H1 (cell line): ENCODE measurements at regions not wholly inside any gene's neighbourhood (a gene's known extent, or its start where the extent isn't known, plus 50 kb on each side); places are given as distances from the start of the nearest gene placed in this dataset.

Source experiments
- CTCF ChIA-PET: fragments of 300-600 bp; sonication (Branson Sonifier 250); formaldehyde crosslinking; loops from one replicate; lab custom pipeline; 2021; ENCODE audit not compliant: partially characterized antibody; lab: Charles Lee
- POLR2A ChIA-PET: fragments of 300-600 bp; sonication (Branson Sonifier 250); formaldehyde crosslinking; loops from one replicate; lab custom pipeline; 2021; ENCODE audit warnings: inconsistent platforms; ENCODE audit not compliant: partially characterized antibody; lab: Charles Lee
- DNase-seq, 2 experiments: peaks; one replicate each; pipeline versions ENCODE4 v3.0.0 to v3.0.0-alpha.2; 2010 to 2022; ENCODE audit warnings: low spot score in 2 of 2, low read depth in 1 of 2, mixed read lengths in 1 of 2
- FAIRE-seq: peaks from 2 replicates; lab custom pipeline; 2011; peaks lifted over from hg19 to GRCh38; lab: Jason Lieb, UNC
- H2AFZ ChIP-seq: 2 replicates; pipeline ENCODE4 v1.8.1; 2012; ENCODE audit warnings: low read length, inconsistent platforms
- H2AK5ac ChIP-seq: 2 replicates; pipeline ENCODE4 v1.6.1; 2013; ENCODE audit warnings: low read depth, low read length
- H2BK120ac ChIP-seq: replicated peaks from 2 replicates; pipeline ENCODE3; 2013; ENCODE audit warnings: low read depth, low read length, inconsistent platforms
- H2BK12ac ChIP-seq: 2 replicates; pipeline ENCODE4 v1.6.1; 2013; ENCODE audit warnings: low read depth, low read length
- H2BK15ac ChIP-seq: 2 replicates; pipeline ENCODE4 v1.6.1; 2013; ENCODE audit warnings: low read length
- H2BK20ac ChIP-seq: 2 replicates; pipeline ENCODE4 v1.6.1; 2013; ENCODE audit warnings: low read length
- H2BK5ac ChIP-seq: 2 replicates; pipeline ENCODE4 v1.6.1; 2013; ENCODE audit warnings: low read depth, low read length
- H3K14ac ChIP-seq: 2 replicates; pipeline ENCODE4 v1.6.1; 2013; ENCODE audit warnings: inconsistent platforms; ENCODE audit not compliant: insufficient read length
- H3K18ac ChIP-seq: 2 replicates; pipeline ENCODE4 v1.6.1; 2013; ENCODE audit warnings: low read length; ENCODE audit errors: extremely low read depth
- H3K23ac ChIP-seq: 2 replicates; pipeline ENCODE4 v1.6.1; 2013; ENCODE audit warnings: inconsistent platforms; ENCODE audit not compliant: insufficient read length
- H3K23me2 ChIP-seq: 2 replicates; pipeline ENCODE4 v1.6.1; 2013; ENCODE audit warnings: low read depth, low read length
- H3K27ac ChIP-seq: 2 replicates; pipeline ENCODE4 v1.6.1; 2011; ENCODE audit warnings: low read depth, low read length, inconsistent platforms
- H3K27me3 ChIP-seq, 4 experiments: replicated peaks in 1 of 4; 1 replicate in 1 of 4; 2 replicates in 3 of 4; pipeline versions ENCODE4 v1.6.1 to v1.8.1; 2011 to 2013; ENCODE audit warnings: low read length in 3 of 4, mild to moderate bottlenecking in 3 of 4, inconsistent platforms in 2 of 4, mixed read lengths in 2 of 4, moderate library complexity in 1 of 4; ENCODE audit not compliant: control insufficient read depth in 3 of 4, insufficient read depth in 3 of 4; ENCODE audit errors: extremely low read depth in 1 of 4
- H3K36me3 ChIP-seq, 4 experiments: 2 replicates each; pipeline versions ENCODE4 v1.6.1 to v1.8.1; 2011 to 2013; ENCODE audit warnings: mild to moderate bottlenecking in 4 of 4, low read length in 3 of 4, moderate library complexity in 2 of 4, control low read depth in 1 of 4, inconsistent platforms in 1 of 4; ENCODE audit not compliant: insufficient read depth in 4 of 4, control insufficient read depth in 2 of 4
- H3K4ac ChIP-seq: replicated peaks from 2 replicates; pipeline ENCODE3; 2013; ENCODE audit warnings: low read length, low read depth, mixed read lengths, inconsistent platforms; ENCODE audit not compliant: insufficient read length
- H3K4me1 ChIP-seq, 4 experiments: replicated peaks in 1 of 4; 1 replicate in 1 of 4; 2 replicates in 3 of 4; pipeline versions ENCODE4 v1.6.1 to v1.8.1; 2011 to 2013; ENCODE audit warnings: low read length in 3 of 4, inconsistent platforms in 2 of 4, mixed read lengths in 1 of 4; ENCODE audit not compliant: insufficient read depth in 4 of 4, control insufficient read depth in 3 of 4
- H3K4me2 ChIP-seq, 2 experiments: 2 replicates each; pipeline versions ENCODE4 v1.6.1 to v1.8.1; 2011 to 2013; ENCODE audit warnings: low read depth in 2 of 2, low read length in 2 of 2, control low read depth in 1 of 2, inconsistent platforms in 1 of 2, mild to moderate bottlenecking in 1 of 2; ENCODE audit not compliant: insufficient read depth in 1 of 2
- H3K4me3 ChIP-seq, 4 experiments: fragments of 200-600, 300-600 bp in 1 of 4; sonication (generic), shearing (Covaris generic), sonication (Bioruptor Twin) in 1 of 4; 2 replicates each; pipeline versions ENCODE4 v1.5.1 to v1.8.1; 2011 to 2016; ENCODE audit warnings: low read length in 4 of 4, low read depth in 3 of 4, control low read depth in 2 of 4, inconsistent platforms in 2 of 4, mild to moderate bottlenecking in 2 of 4, mixed read lengths in 1 of 4, moderate library complexity in 1 of 4; ENCODE audit not compliant: insufficient read depth in 2 of 4; ENCODE audit errors: extremely low read depth in 1 of 4
- H3K56ac ChIP-seq: replicated peaks from 2 replicates; pipeline ENCODE3; 2013; ENCODE audit warnings: low read depth, mild to moderate bottlenecking, mixed read lengths, low read length, inconsistent platforms; ENCODE audit not compliant: insufficient read length
- H3K79me1 ChIP-seq: 2 replicates; pipeline ENCODE4 v1.6.1; 2013; ENCODE audit warnings: low read depth, low read length, control low read depth
- H3K79me2 ChIP-seq, 2 experiments: 2 replicates each; pipeline versions ENCODE4 v1.6.1 to v1.8.1; 2012 to 2013; ENCODE audit warnings: low read length in 2 of 2, mild to moderate bottlenecking in 2 of 2, inconsistent platforms in 1 of 2; ENCODE audit not compliant: insufficient read depth in 2 of 2, control insufficient read depth in 1 of 2
- H3K9ac ChIP-seq, 4 experiments: replicated peaks in 1 of 4; 1 replicate in 1 of 4; 2 replicates in 3 of 4; pipeline versions ENCODE4 v1.6.1 to v1.8.1; 2011 to 2013; ENCODE audit warnings: low read depth in 3 of 4, low read length in 3 of 4, control low read depth in 2 of 4, mild to moderate bottlenecking in 2 of 4, moderate library complexity in 2 of 4, inconsistent platforms in 1 of 4; ENCODE audit errors: extremely low read depth in 1 of 4
- H3K9me3 ChIP-seq, 2 experiments: 2 replicates each; pipeline versions ENCODE4 v1.6.1 to v1.8.1; 2012 to 2013; ENCODE audit warnings: mild to moderate bottlenecking in 2 of 2, moderate library complexity in 2 of 2, control low read depth in 1 of 2, inconsistent platforms in 1 of 2, low read depth in 1 of 2, low read length in 1 of 2, mixed read lengths in 1 of 2; ENCODE audit not compliant: insufficient read depth in 2 of 2
- H4K20me1 ChIP-seq, 2 experiments: replicated peaks in 1 of 2; 2 replicates each; pipeline versions ENCODE3 to v1.8.1; 2011 to 2013; ENCODE audit warnings: inconsistent platforms in 2 of 2, low read length in 2 of 2, mild to moderate bottlenecking in 1 of 2; ENCODE audit not compliant: insufficient read depth in 2 of 2, control insufficient read depth in 1 of 2
- H4K5ac ChIP-seq: 2 replicates; pipeline ENCODE4 v1.6.1; 2013; ENCODE audit warnings: low read length, low read depth, mixed read lengths, inconsistent platforms; ENCODE audit not compliant: insufficient read length
- H4K8ac ChIP-seq: 2 replicates; pipeline ENCODE4 v1.8.0; 2013; ENCODE audit warnings: mild to moderate bottlenecking, moderate library complexity, low read length, inconsistent platforms; ENCODE audit not compliant: insufficient read depth; ENCODE audit errors: extremely low read depth
- H4K91ac ChIP-seq: replicated peaks from 2 replicates; pipeline ENCODE3; 2013; ENCODE audit warnings: low read length, mixed read lengths, inconsistent platforms; ENCODE audit not compliant: insufficient read length
- BACH1 ChIP-seq: IDR thresholded peaks from 2 replicates; pipeline ENCODE4 v1.6.1; 2012; ENCODE audit warnings: low read length, improper control_type of control experiment
- CEBPB ChIP-seq: IDR thresholded peaks from 2 replicates; pipeline ENCODE4 v1.6.1; 2012; ENCODE audit warnings: low read depth, low read length
- CREB1 ChIP-seq: IDR thresholded peaks from 2 replicates; pipeline ENCODE4 v1.6.1; 2012; ENCODE audit warnings: inconsistent platforms
- E2F6 ChIP-seq: IDR thresholded peaks from 2 replicates; pipeline ENCODE4 v1.6.1; 2012; ENCODE audit warnings: inconsistent platforms
- GTF2F1 ChIP-seq: IDR thresholded peaks from 2 replicates; pipeline ENCODE4 v1.6.1; 2012; ENCODE audit warnings: low read depth, low read length, improper control_type of control experiment, borderline replicate concordance
- HDAC2 ChIP-seq, 2 experiments: fragments of 300-600 bp in 1 of 2; sonication (generic) in 1 of 2; IDR thresholded peaks; 2 replicates each; pipeline ENCODE4 v1.6.1; 2011 to 2012; ENCODE audit warnings: low read depth in 2 of 2, low read length in 2 of 2, mild to moderate bottlenecking in 2 of 2, moderate library complexity in 2 of 2, borderline replicate concordance in 1 of 2, inconsistent platforms in 1 of 2
- JUN ChIP-seq: IDR thresholded peaks from 2 replicates; pipeline ENCODE4 v1.6.1; 2011; ENCODE audit warnings: low read depth, mild to moderate bottlenecking, improper control_type of control experiment, low read length
- JUND ChIP-seq: IDR thresholded peaks from 2 replicates; pipeline ENCODE4 v1.6.1; 2011; ENCODE audit warnings: mild to moderate bottlenecking, improper control_type of control experiment, low read length
- KDM1A ChIP-seq: fragments of 200-600, 300-600 bp; sonication (generic); IDR thresholded peaks from 2 replicates; pipeline ENCODE4 v1.7.1; 2016; ENCODE audit warnings: mild to moderate bottlenecking, low read length, borderline replicate concordance
- NRF1 ChIP-seq: IDR thresholded peaks from 2 replicates; pipeline ENCODE4 v1.6.1; 2011; ENCODE audit warnings: mild to moderate bottlenecking, low read depth, low read length, improper control_type of control experiment
- POLR2AphosphoS5 ChIP-seq: IDR thresholded peaks from 2 replicates; pipeline ENCODE4 v1.6.1; 2011; ENCODE audit warnings: low read depth, low read length
- POU5F1 ChIP-seq: IDR thresholded peaks from 2 replicates; pipeline ENCODE4 v1.6.1; 2011; ENCODE audit warnings: low read depth, mild to moderate bottlenecking, low read length, moderate library complexity
- RBBP5 ChIP-seq: IDR thresholded peaks from 2 replicates; pipeline ENCODE4 v1.7.1; 2012; ENCODE audit warnings: low read depth, mild to moderate bottlenecking, inconsistent platforms, low read length, moderate library complexity, borderline replicate concordance
- SAP30 ChIP-seq: fragments of 300-600 bp; sonication (generic); IDR thresholded peaks from 2 replicates; pipeline ENCODE4 v1.7.1; 2012; ENCODE audit warnings: low read length, moderate library complexity, mild to moderate bottlenecking, inconsistent platforms; ENCODE audit not compliant: insufficient read depth, insufficient replicate concordance
- SIRT6 ChIP-seq: IDR thresholded peaks from one replicate; pipeline ENCODE4 v1.7.1; 2012; ENCODE audit warnings: low read length, inconsistent platforms
- TEAD4 ChIP-seq: IDR thresholded peaks from 2 replicates; pipeline ENCODE4 v1.6.1; 2012; ENCODE audit warnings: low read depth, low read length, inconsistent platforms, mixed read lengths
- WGBS, 2 experiments: shearing (Covaris generic) in 1 of 2; methylation state at CpG; one replicate each; pipeline versions ENCODE4 v1.1.6 to v1.1.7; 2013 to 2015; ENCODE audit warnings: low lambda C conversion rate in 2 of 2, mixed read lengths in 2 of 2, inconsistent platforms in 1 of 2, low coverage in 1 of 2, missing lambda C conversion rate in 1 of 2; ENCODE audit not compliant: insufficient replicate concordance in 2 of 2, insufficient coverage in 1 of 2, insufficient read length in 1 of 2; ENCODE audit errors: extremely low coverage in 1 of 2, missing lambda C conversion rate in 1 of 2; 5-methylcytosine and 5-hydroxymethylcytosine counted together

GRCh38 chr7:153446490-153446889 lies 605.7 kb upstream of the DPP6 start:
- FAIRE-seq, result no peak
- Histone ChIP-seq H3K18ac (no peak overlapping the region), H3K9ac (no peak overlapping the region), H4K8ac (no peak overlapping the region), H4K20me1 (no peaks in the 10 kb centered on the region), H4K5ac (no peak overlapping the region), H3K4me1 (no peaks in the 10 kb centered on the region), H3K36me3 (no peaks in the 10 kb centered on the region), H2BK20ac (no peak overlapping the region), H3K79me2 (no peaks in the 10 kb centered on the region), H3K14ac (no peak overlapping the region), H3K27me3 (no peaks in the 10 kb centered on the region), H3K27ac (no peak overlapping the region), H3K23me2 (no peaks in the 10 kb centered on the region), H2AFZ (no peak overlapping the region), H2BK15ac (no peak overlapping the region), H3K23ac (no peak overlapping the region), H3K56ac (no peak overlapping the region), H3K4ac (no peak overlapping the region), H4K91ac (no peak overlapping the region), H3K79me1 (no peaks in the 10 kb centered on the region), H3K4me3 (no peak overlapping the region), H2BK120ac (no peak overlapping the region), H2BK12ac (no peak overlapping the region), H3K4me2 (no peak overlapping the region), H2AK5ac (no peak overlapping the region), H2BK5ac (no peak overlapping the region), H3K9me3 (peaks cover 3 to 4% of the 10 kb centered on the region in 2 experiments; a peak in 3 of 4 replicates)
- no peak for DNase-seq
- 68% methylated on average over 2 of the region's 2 CpGs; no CpG with 5 or more reads in 1 of the 2 experiments for WGBS, 2 experiments
- ChIA-PET POLR2A (no interaction called here), CTCF (interaction anchor here (1.0 to 1.3 kb wide), 2 partner anchors 9 to 1255 kb away, joined by 3 read pairs; no protein-coding TSS in a partner anchor)
- no peak for TF ChIP-seq JUN
- TF ChIP-seq GTF2F1, result no peak
- no peak for TF ChIP-seq HDAC2 (IDR thresholded peaks at IDR 0.05; ENCODE audit: borderline replicate concordance in 1 of 2, low read depth in 2 of 2, low read length in 2 of 2)
- TF ChIP-seq E2F6, result no peak
- no peak for TF ChIP-seq BACH1
- no peak for TF ChIP-seq SIRT6
- TF ChIP-seq POLR2AphosphoS5, result no peak
- TF ChIP-seq TEAD4, result no peak
- no peak for TF ChIP-seq RBBP5
- no peak for TF ChIP-seq KDM1A
- TF ChIP-seq CEBPB, result no peak
- TF ChIP-seq NRF1, result no peak
- TF ChIP-seq JUND, result no peak
- no peak for TF ChIP-seq CREB1
- TF ChIP-seq SAP30, result no peak
- TF ChIP-seq POU5F1, result no peak
